Breast epithelium (tissue), 3 donors: ENCODE measurements at regions not wholly inside any gene's neighbourhood (a gene's known extent, or its start where the extent isn't known, plus 50 kb on each side); places are given as distances from the start of the nearest gene placed in this dataset.

ENCODE experiments used
- CTCF ChIP-seq, 3 donors: fragments of 450-650 bp; IDR thresholded peaks; one replicate each; pipeline ENCODE4 v1.5.1; 2016 to 2017; ENCODE audit warnings: antibody characterized with exemption in 3 of 3, mild to moderate bottlenecking in 3 of 3, moderate library complexity in 3 of 3
- POLR2A ChIP-seq: fragments of 450-650 bp; IDR thresholded peaks from one replicate; pipeline ENCODE4 v1.6.1; 2016; ENCODE audit warnings: antibody characterized with exemption, mild to moderate bottlenecking, moderate library complexity

- TF ChIP-seq CTCF (IDR thresholded peaks at IDR 0.05) (no peak), POLR2A (no peak)
Measured at GRCh38 chr14:81668626-81669274, 135.1 kb upstream of the SEL1L start.
